Activated CD4-positive, alpha-beta memory T cell treated with anti-CD3 and anti-CD28 coated beads for 36 hours (primary cell): ENCODE measurements at regions not wholly inside any gene's neighbourhood (a gene's known extent, or its start where the extent isn't known, plus 50 kb on each side); places are given as distances from the start of the nearest gene placed in this dataset.

Experiments
- CTCF ChIA-PET: fragments of 350-600 bp; sonication (Branson Sonifier 250); formaldehyde crosslinking; loops from one replicate; lab custom pipeline; 2021; ENCODE audit warnings: antibody characterized with exemption, inconsistent platforms; lab: Charles Lee
- POLR2A ChIA-PET: fragments of 350-600 bp; sonication (Branson Sonifier 250); formaldehyde crosslinking; loops from one replicate; lab custom pipeline; 2021; ENCODE audit warnings: antibody characterized with exemption; lab: Charles Lee
- DNase-seq: peaks from one replicate; pipeline ENCODE4 v3.0.0-alpha.2; 2020
- H3K27ac Mint-ChIP-seq: one replicate; pipeline ENCODE4 v1.8.0; 2021; ENCODE audit warnings: mixed read lengths
- H3K27me3 Mint-ChIP-seq: one replicate; pipeline ENCODE4 v1.8.0; 2021; ENCODE audit warnings: mixed read lengths
- H3K36me3 Mint-ChIP-seq: one replicate; pipeline ENCODE4 v1.8.0; 2021; ENCODE audit warnings: mixed read lengths
- H3K4me1 Mint-ChIP-seq: one replicate; pipeline ENCODE4 v1.8.0; 2021; ENCODE audit warnings: low read depth, mixed read lengths
- H3K4me3 Mint-ChIP-seq: one replicate; pipeline ENCODE4 v1.8.0; 2021; ENCODE audit warnings: mild to moderate bottlenecking, mixed read lengths
- H3K9me3 Mint-ChIP-seq: one replicate; pipeline ENCODE4 v1.8.0; 2021; ENCODE audit warnings: mixed read lengths
- intact Hi-C: fragments of 100-400 bp; cut with micrococcal nuclease; formaldehyde crosslinking; loops from one replicate; pipeline ENCODE4 v1.15.1; 2023

DNA sequence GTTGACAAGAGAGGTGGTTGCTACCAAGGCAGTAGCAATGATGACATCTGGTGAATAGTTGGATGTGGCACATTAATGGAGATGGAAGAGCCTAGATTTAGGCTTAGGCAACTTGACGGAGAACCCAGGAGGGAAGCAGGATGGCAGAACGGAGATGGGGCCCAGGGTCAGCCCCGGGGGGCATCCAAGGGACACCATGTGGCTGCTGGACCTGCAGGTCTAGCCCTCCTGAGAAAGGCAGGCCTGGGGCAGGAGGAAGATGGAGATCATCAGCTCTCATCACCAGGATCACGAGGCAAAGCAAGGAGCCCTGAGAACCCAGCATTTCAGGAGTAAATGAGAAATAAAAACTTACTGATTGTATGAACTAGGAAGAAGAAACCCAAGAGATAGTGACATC, 216.2 kb downstream of the AUH start:
- H3K36me3 Mint-ChIP-seq, result peaks cover 8% of the 10 kb centered on the region
- DNase-seq, result no peak
- ChIA-PET POLR2A (interaction anchor here (1.2 to 4.2 kb wide), 5 partner anchors 14 to 277 kb away, joined by 3 to 50 read pairs (median 13); partner anchors contain the start of gene NFIL3), CTCF (interaction anchor here (0.6 kb wide), 1 partner anchor 110 kb away, joined by 3 read pairs; no protein-coding TSS in a partner anchor)
- no peaks in the 10 kb centered on the region for H3K27me3 Mint-ChIP-seq
- intact Hi-C loops, result no loop called here
- H3K9me3 Mint-ChIP-seq, result peaks cover 5% of the 10 kb centered on the region
- no peak overlapping the region for H3K4me3 Mint-ChIP-seq
- H3K4me1 Mint-ChIP-seq, result peaks cover 53% of the 10 kb centered on the region
- H3K27ac Mint-ChIP-seq, result peak overlapping the region; percentile 70

DNA sequence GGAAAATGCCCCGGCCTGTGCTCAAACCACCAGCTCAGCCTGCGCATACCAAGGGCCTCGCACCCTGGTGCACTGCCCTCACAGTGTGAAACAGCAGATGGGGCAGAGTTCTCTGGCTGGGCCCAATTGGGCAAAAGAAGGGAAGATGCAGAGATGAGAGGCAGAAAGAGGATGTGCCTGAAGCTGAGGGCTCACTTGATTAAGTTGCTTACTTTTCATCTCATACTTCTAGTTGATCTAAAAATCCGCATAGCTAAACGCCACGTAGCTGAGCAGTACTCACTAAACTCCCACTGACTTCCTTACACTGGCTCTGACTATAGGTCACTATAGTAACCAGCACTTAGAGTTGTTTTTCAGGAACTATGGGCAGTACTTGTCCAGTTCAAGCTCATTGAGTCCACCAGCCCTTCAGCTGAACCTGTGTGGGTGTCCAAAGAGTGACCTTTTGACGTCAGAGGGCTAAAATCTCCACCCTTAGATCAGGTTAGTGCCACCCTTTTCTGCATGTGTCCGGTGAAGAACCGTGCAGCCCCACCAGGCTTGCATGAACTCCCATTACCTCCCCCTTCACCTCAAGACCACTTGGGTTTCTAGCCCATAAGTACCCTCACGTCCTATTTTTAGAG, 215.2 kb downstream of the AUH start:
- Mint-ChIP-seq H3K27me3 (no peaks in the 10 kb centered on the region), H3K27ac (peak overlapping the region; percentile 95), H3K4me3 (peak overlapping the region; percentile 9), H3K4me1 (peaks cover 63% of the 10 kb centered on the region), H3K9me3 (peaks cover 9% of the 10 kb centered on the region), H3K36me3 (peaks cover 13% of the 10 kb centered on the region)
- peak; percentile 32 for DNase-seq
- intact Hi-C loops, result loop anchor here (1.0 kb wide), 5 partner anchors 15 to 273 kb away; no protein-coding TSS in a partner anchor
- CTCF ChIA-PET, result interaction anchor here (0.8 to 1.9 kb wide), 8 partner anchors 14 to 275 kb away, joined by 3 to 11 read pairs (median 5); no protein-coding TSS in a partner anchor
- POLR2A ChIA-PET, result interaction anchor here (0.8 to 4.2 kb wide), 14 partner anchors 15 to 278 kb away, joined by 3 to 50 read pairs (median 6); partner anchors contain the start of gene NFIL3

DNA sequence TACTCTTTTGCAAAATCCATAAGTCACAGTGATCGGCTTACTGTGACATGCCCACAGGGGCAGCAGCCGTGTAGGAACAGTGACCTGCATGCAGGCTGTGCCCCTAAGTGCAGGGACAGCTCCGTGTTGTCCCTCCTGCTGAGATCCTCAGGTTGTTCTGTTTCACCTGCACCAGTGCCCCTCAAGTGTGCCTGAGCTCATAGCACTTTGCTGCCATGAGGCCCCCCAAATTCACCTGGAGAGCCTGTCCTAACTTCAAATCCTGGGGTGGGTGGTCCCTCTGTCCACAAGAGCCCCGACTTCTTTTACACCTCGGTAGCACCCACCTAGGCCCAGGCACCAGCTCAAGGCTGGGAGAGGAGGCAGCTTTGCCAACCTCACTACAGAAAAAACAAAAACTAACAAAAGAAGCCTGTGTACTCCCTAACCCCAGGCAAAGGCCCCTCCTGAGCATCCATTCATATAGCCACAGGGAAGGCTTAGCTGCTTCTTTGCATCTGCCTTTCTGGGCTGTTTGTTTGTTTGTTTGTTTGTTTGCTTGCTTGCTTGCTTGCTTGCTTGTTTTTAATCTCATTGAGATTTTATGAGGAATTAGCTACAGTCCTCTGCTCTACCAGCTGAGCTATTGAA, 214.5 kb downstream of the AUH start:
- Mint-ChIP-seq H3K9me3 (peaks cover 9% of the 10 kb centered on the region), H3K36me3 (peaks cover 13% of the 10 kb centered on the region)
- no peak for DNase-seq

DNA sequence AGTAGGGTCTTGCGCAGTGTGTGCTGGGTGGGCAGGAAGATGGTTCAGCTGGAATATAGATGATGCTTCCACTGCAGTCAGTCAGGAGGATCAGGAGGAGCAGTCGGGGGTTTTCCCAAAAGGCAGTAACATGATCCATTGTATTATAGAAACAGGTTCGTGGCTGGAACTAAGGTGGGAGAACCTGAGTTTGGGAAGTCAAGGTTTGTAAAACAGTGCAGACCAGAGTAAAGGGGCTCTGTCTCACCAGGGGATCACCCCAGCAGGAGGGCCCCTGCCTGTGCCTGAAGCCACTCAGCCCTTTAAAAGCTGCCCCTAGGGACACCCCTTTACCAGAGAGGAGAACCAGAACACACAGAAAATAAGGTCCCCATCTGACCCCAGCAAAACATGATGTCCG, 213.4 kb downstream of the AUH start:
- POLR2A ChIA-PET, result interaction anchor here (0.8 to 4.4 kb wide), 9 partner anchors 16 to 274 kb away, joined by 3 to 50 read pairs (median 13); partner anchors contain the start of gene NFIL3
- Mint-ChIP-seq H3K27me3 (no peaks in the 10 kb centered on the region), H3K9me3 (peaks cover 9% of the 10 kb centered on the region), H3K27ac (peak overlapping the region; percentile 95), H3K4me1 (peaks cover 78% of the 10 kb centered on the region), H3K36me3 (peaks cover 13% of the 10 kb centered on the region), H3K4me3 (peak overlapping the region; percentile 9)
- CTCF ChIA-PET, result interaction anchor here (1.0 kb wide), 1 partner anchor 111 kb away, joined by 3 read pairs; no protein-coding TSS in a partner anchor
- DNase-seq, result no peak
- intact Hi-C loops, result no loop called here

More for the DNA sequence above, 214.5 kb downstream of the AUH start:
- POLR2A ChIA-PET, result interaction anchor here (0.6 to 4.2 kb wide), 18 partner anchors 10 to 278 kb away, joined by 3 to 50 read pairs (median 4); partner anchors contain the start of gene NFIL3
- intact Hi-C loops, result loop anchor here (1.0 kb wide), 4 partner anchors 16 to 272 kb away; no protein-coding TSS in a partner anchor
- Mint-ChIP-seq H3K27me3 (no peaks in the 10 kb centered on the region), H3K27ac (peak overlapping the region; percentile 95), H3K4me3 (peak overlapping the region; percentile 9), H3K4me1 (peaks cover 70% of the 10 kb centered on the region)
- CTCF ChIA-PET, result interaction anchor here (0.6 to 1.9 kb wide), 10 partner anchors 15 to 286 kb away, joined by 3 to 11 read pairs (median 4); no protein-coding TSS in a partner anchor

DNA sequence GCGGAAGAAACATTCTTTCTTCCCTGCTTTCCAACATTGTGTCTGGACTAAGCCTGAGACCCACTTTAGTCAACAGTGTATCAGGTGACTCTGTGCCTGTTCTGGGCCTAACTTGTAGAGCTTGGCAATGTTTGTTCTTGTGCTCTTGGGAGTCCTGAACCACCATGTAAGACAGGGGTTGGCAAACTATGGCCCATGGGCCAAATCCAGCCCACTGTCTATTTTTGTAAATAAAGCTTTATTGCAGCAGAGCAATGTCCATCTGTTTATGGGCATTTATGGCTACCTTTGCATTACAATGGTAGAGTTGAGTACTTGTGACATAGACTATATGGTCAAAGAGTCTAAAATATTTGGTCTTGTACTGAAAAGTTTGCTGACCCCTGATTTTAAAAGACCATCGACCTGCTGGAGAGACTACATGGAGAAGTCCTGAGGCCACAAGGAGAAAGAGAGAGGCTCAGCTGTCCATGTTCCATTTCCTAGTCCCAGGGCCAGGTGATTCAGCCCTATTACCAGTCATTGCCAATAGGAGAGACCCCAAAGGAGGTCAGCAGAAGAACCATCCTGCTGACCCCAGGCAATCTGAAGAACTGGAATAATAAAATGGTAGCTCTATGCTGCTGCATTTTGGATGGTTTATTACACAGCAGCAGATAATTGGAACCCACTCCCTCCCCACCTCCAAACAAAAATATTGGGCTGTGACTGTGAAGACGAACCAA, 211.3 kb downstream of the AUH start:
- no peak for DNase-seq
- Mint-ChIP-seq H3K9me3 (peaks cover 14% of the 10 kb centered on the region), H3K4me3 (peak overlapping the region; percentile 32), H3K27ac (peak overlapping the region; percentile 97), H3K4me1 (peaks cover 73% of the 10 kb centered on the region), H3K27me3 (no peaks in the 10 kb centered on the region), H3K36me3 (peaks cover 9% of the 10 kb centered on the region)
- ChIA-PET CTCF (interaction anchor here (1.0 to 3.7 kb wide), 11 partner anchors 8 to 276 kb away, joined by 3 to 27 read pairs (median 5); no protein-coding TSS in a partner anchor), POLR2A (interaction anchor here (0.8 to 4.4 kb wide), 21 partner anchors 9 to 274 kb away, joined by 3 to 44 read pairs (median 6); partner anchors contain the start of gene NFIL3)
- intact Hi-C loops, result no loop called here

DNA sequence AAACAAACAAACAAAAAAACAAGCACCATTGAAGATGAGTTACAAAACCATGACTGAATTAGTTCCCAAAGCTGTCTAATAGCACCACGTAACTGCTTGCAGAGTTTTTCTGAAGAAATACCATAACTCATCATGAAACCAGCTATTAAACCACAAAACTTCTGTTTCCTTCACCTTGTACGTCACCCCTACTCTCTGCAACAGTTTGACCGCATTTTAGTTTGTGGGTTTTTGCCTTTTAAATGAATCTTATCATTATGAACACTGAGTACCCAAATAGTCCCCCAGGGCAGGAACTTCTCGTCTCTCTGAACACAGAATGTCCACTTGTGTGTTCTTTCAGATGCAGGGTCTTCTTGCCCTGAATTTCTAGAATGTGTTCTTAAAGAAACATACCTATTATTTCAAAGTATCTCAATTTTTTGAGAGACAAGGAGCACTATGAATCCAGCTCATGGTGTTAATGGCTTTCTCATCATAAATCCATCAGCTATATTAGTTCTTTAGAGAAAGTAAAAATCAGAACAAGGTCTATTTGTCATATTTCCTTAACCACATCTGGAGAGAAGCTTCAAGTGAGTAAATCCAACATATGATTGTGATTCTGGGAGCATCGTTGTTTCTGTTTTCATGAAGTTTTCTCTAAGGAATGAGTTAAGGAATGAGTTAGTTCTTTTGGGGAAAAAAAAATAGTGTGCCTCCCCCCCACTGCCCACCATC, 210.6 kb downstream of the AUH start:
- H3K27me3 Mint-ChIP-seq, result no peaks in the 10 kb centered on the region
- peak overlapping the region; percentile 97 for H3K27ac Mint-ChIP-seq
- peaks cover 72% of the 10 kb centered on the region for H3K4me1 Mint-ChIP-seq
- peaks cover 9% of the 10 kb centered on the region for H3K36me3 Mint-ChIP-seq
- ChIA-PET POLR2A (interaction anchor here (0.7 to 4.4 kb wide), 23 partner anchors 10 to 277 kb away, joined by 3 to 44 read pairs (median 6); partner anchors contain the start of gene NFIL3), CTCF (interaction anchor here (1.0 to 3.7 kb wide), 13 partner anchors 9 to 275 kb away, joined by 3 to 27 read pairs (median 5); no protein-coding TSS in a partner anchor)
- H3K4me3 Mint-ChIP-seq, result peak overlapping the region; percentile 32
- intact Hi-C loops, result loop anchor here (1.0 kb wide), 11 partner anchors 11 to 273 kb away; no protein-coding TSS in a partner anchor
- DNase-seq, result peak; percentile 55
- H3K9me3 Mint-ChIP-seq, result peaks cover 14% of the 10 kb centered on the region

DNA sequence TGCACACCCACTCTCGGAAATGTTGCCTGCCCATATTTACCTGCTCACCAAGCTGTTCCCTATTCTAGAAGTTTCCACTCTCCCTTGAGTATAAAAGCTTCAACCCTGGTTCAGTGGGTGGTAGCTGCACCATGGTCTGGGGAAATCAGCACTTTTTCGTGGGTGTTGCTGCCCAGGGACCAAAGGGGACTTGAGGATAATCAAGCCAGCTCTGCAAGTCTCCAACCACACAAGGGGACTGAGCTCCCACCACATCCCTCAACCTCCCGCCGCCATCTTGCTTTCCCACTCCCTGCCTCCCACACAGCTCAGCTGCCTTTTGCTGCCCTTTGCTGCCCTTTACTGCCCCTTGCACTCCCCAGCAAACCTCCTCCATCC, 210.0 kb downstream of the AUH start:
- intact Hi-C loops, result loop anchor here (1.0 kb wide), 11 partner anchors 11 to 273 kb away; no protein-coding TSS in a partner anchor
- peaks cover 72% of the 10 kb centered on the region for H3K4me1 Mint-ChIP-seq
- CTCF ChIA-PET, result interaction anchor here (1.0 to 3.7 kb wide), 12 partner anchors 10 to 274 kb away, joined by 3 to 27 read pairs (median 5); no protein-coding TSS in a partner anchor

DNA sequence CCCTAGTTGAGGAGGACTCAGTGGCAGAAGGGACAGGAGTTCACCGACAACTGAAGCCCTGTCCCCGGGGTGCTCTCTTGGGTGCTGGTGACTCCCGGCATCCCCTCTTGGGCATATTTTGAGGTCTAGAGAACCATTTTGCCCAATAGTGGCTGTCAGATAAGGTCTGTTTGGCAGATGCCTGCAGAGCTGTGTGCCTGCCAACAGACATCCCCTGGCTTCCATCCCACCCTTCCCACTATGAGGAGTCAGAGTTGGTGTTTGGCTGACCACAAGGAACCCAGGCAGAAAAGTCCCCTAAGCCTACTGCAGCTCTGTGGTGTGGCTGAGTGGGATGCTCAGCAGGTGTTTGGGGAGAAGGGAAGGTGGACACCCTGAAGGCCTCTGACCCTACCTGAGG, 207.0 kb downstream of the AUH start:
- H3K4me1 Mint-ChIP-seq, result peaks cover 49% of the 10 kb centered on the region
- CTCF ChIA-PET, result no interaction called here

More for the DNA sequence above, 210.0 kb downstream of the AUH start:
- peak; percentile 38 for DNase-seq
- Mint-ChIP-seq H3K27me3 (no peaks in the 10 kb centered on the region), H3K27ac (peak overlapping the region; percentile 97), H3K36me3 (peaks cover 9% of the 10 kb centered on the region), H3K4me3 (peak overlapping the region; percentile 0), H3K9me3 (peaks cover 14% of the 10 kb centered on the region)
- POLR2A ChIA-PET, result interaction anchor here (0.7 to 4.4 kb wide), 16 partner anchors 11 to 277 kb away, joined by 3 to 44 read pairs (median 12); partner anchors contain the start of gene NFIL3

DNA sequence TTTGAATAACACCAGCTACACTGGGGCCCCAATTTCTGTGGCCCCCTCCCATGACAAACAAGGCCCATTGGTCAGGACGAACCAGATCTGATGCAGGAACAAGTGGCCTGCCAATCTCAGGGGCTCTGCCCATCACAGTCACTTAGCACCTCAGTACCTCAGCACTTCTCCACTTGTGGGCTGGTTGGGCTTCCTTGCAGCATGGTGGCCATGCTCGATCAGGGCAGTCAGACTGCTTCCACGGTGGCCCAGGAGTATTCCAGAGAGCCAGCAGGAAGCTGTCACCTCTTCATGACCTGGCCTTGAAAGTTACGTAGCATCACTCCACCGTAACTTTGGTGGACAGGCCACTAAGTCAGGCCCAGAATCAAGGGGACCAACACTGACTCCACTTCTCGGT, 206.5 kb downstream of the AUH start:
- peaks cover 8% of the 10 kb centered on the region for H3K36me3 Mint-ChIP-seq
- ChIA-PET CTCF (no interaction called here), POLR2A (no interaction called here)
- H3K27ac Mint-ChIP-seq, result peak overlapping the region; percentile 9
- H3K9me3 Mint-ChIP-seq, result peaks cover 12% of the 10 kb centered on the region
- intact Hi-C loops, result no loop called here
- no peak for DNase-seq
- H3K27me3 Mint-ChIP-seq, result no peaks in the 10 kb centered on the region
- peaks cover 44% of the 10 kb centered on the region for H3K4me1 Mint-ChIP-seq
- H3K4me3 Mint-ChIP-seq, result no peak overlapping the region

More for the DNA sequence above, 207.0 kb downstream of the AUH start:
- Mint-ChIP-seq H3K9me3 (peaks cover 14% of the 10 kb centered on the region), H3K27me3 (no peaks in the 10 kb centered on the region), H3K4me3 (no peak overlapping the region), H3K36me3 (peaks cover 9% of the 10 kb centered on the region), H3K27ac (no peak overlapping the region)
- intact Hi-C loops, result no loop called here
- no peak for DNase-seq
- POLR2A ChIA-PET, result no interaction called here

DNA sequence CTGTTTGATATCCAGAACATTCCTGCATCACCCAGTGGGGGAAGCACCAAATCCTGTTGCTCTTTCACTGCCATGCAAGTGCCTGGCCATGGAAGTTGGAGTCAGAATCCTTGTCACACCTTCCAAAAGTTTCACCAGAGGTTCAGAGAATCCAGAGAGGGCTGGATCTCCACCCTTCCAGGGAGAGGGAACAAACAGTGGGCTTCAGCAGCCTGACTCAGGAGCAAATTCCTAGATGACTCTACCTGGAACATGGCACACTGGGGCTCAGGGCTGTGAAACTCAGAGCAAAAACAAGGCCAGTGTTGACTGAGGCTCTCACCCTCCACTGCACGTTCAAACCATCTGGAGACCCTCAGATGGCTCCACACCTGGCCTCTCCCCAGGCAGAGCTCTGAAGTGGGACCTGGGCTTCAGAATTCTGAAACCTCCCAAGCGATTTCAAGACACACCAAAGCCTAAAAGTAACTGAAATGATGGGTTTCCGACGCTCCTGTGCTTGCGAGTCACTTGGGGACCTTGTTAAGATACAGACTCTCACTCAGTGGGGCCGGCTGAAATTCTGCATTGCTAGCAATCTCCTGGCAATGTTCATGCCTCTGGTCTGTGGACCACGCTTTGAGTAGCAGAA, 205.9 kb downstream of the AUH start:
- Mint-ChIP-seq H3K4me3 (no peak overlapping the region), H3K4me1 (peaks cover 37% of the 10 kb centered on the region), H3K9me3 (peaks cover 5% of the 10 kb centered on the region), H3K27me3 (no peaks in the 10 kb centered on the region), H3K27ac (peak overlapping the region; percentile 58), H3K36me3 (peaks cover 2% of the 10 kb centered on the region)
- no peak for DNase-seq
- intact Hi-C loops, result no loop called here
- POLR2A ChIA-PET, result no interaction called here
- CTCF ChIA-PET, result no interaction called here
